HG03039 (cell line): ENCODE measurements at regions not wholly inside any gene's neighbourhood (a gene's known extent, or its start where the extent isn't known, plus 50 kb on each side); places are given as distances from the start of the nearest gene placed in this dataset.

Experiments used
- ATAC-seq: cut with Tn5 transposase; IDR thresholded peaks from one replicate; pipeline ENCODE4 v1.9.1; 2021; ENCODE audit warnings: mild to moderate bottlenecking, moderate library complexity; ENCODE audit not compliant: unreplicated experiment

DNA sequence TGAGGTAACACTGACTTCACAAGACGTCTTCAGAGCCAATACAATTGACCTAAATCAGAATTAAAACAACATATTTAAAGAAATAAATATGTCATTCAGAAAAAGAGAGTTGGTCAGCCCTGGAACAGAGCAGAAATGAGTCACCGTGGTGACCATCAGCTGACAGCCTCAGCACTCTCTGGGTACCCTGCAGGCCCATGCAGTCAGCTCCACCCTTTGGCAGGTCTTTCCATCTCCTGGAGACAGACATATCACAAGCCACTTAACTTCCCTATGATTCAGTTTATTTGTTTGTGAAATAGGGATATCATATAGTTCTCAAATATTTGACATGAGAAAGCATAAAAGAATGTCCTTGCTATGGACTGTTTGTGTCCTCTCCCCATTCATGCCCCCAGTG lies 151.6 kb upstream of the MEF2C start:
- ATAC-seq = no peak

DNA sequence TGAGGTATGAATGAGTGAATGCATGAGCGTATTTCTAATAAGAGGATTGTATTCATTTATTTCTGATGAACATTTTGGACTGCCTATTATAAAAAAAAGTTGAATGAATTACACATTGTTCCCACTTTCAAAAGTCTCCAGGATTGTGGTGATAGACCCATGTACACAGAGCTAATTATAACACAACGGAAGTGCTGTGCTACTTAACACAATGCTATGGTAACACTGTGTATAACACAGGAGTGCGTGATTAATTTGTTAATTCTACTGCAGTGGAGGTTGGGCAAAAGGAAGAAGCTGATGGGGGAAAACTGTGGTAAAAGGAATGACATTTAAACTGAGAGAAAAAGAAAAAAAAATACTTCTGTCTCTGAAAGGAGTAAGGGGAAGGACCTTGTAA lies 147.8 kb upstream of the MEF2C start:
- ATAC-seq = no peak

GRCh38 chr5:89028595-89029285 lies 145.8 kb upstream of the MEF2C start:
- ATAC-seq = no peak

GRCh38 chr5:89024045-89024444 lies 141.1 kb upstream of the MEF2C start:
- ATAC-seq = no peak

DNA sequence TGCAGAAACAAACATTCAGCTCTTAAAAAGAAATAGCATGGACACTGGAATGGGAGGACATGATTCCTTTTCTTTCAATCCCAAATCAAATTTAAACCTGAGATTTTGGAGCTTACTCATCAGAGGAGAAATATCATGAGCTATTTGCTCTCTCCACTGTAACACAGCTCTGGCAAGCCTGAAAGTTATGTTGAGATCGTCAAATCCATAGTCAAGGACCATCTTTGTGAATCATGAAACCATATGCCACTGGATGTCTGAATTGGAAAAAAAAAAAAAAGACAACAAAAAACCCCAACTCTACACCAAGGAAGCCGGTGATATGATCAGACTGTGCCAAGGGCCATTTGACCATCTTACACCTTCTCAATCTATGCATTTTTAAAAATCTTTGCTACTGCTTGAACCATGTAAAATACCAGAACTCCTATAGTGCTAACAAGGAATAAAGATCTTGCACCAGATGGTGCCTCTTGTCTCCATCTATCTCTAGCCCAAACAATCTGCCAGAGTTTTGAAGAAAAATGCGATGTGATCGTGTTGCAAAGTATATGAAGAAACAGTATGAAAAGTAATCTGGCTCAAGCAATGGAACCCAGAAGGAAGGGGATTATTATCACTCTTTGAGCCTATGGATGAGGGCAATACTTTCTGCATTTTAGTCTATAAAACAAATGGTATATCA lies 138.1 kb upstream of the MEF2C start:
- ATAC-seq = no peak

DNA sequence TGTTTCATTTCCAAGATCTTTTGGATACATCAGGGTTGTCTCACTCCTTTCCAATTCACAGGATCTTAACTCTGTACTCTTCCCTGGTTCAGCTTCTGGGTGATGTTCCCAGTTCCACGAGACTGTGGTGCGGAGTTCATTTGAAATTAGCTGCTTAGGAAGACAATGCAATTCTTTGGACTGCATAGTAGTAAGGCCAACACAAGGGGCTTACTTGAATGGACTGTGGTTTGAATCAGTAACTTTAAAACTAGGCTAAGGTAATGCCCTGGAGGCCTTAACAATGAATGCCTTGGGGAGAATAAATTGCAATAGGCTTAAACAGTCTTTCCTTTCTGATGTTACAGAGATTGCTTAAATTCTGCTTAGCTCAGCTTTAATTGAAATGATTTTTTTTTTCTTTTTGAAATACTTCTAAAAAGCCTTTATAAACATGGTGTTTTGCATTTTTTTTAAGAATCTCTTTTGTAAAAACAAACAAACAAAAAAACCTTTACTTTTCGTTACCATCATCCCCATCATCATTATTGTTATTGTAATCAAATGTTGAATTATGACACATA lies 133.8 kb upstream of the MEF2C start:
- ATAC-seq = no peak

GRCh38 chr5:89015409-89015808 lies 132.4 kb upstream of the MEF2C start:
- no peak for ATAC-seq

GRCh38 chr5:89011778-89012711 lies 129.1 kb upstream of the MEF2C start:
- no peak for ATAC-seq

DNA sequence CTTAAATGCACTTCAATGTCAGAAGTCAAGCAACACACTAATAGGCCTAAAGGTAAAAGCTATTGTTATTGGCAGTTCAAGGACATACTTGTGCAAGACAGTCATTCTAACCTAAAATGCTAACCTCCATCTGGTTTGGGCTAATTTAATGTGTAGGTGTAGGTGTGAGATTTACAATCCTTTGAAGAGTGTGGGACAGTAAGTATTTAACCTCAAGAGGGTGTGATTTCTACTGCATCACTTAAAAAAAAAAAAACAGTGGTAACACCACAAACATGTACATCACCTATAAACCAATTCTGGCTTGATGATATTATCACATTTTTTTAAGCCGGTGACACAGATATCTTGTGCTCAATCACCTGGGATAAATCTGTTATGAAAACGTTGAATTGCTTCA lies 127.5 kb upstream of the MEF2C start:
- no peak for ATAC-seq

DNA sequence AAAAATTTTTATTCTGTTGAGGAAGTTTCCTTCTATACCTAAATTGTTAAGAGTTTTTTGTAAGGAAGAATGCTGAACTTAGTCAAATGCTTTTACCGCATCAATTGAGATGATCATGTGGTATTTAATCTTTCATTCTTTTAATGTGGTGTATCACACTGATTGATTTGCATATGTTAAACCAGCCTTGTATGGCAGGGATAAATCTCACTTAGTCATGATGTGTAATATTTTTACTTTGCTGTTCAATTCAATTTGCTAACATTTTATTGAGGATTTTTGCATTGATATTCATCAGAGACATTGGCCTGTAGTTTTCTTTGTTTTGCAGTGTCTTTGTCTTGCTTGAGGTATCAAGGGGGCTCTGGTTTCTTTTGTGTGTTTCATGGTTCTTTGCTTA lies 125.3 kb upstream of the MEF2C start:
- no peak for ATAC-seq

DNA sequence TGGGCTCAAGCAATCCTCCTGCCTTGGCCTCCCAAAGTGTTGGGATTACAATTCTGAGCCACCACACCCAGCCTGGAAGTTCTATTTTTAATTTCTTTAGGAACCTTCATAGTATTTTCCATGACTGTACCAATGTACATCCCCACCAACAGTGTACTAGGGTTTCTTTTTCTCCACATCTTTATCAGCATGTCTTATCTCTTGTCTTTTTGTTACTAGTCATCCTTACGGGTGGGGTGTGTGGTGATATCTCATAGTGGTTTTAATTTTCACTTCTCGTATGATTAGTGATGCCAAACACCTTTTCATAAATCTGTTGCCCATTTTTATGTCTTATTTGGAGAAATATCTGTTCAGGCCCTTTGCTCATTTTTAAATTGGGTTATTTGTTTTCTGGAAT lies 123.0 kb upstream of the MEF2C start:
- no peak for ATAC-seq

- ATAC-seq = no peak
Observed at GRCh38 chr5:89004379-89004778, 121.4 kb upstream of the MEF2C start.

- no peak for ATAC-seq
Observed at GRCh38 chr5:89003563-89004036, 120.6 kb upstream of the MEF2C start.

DNA sequence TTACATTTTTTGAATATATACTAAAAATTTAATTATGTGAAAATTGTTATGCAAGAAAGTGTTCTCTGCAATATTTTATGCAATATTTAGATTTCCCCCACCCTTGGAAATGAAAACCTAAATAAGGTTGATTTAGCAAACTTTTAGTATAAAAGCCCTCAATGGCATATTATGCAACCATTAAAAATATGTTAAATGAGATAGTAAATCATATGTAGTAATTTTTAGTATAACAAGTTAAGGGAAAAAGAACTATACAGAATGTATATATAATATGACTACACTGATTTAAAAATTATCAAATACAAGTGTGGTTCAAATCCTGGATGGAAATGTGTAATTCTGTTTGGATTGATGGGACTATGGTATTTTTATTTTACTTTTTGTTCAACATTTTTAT lies 116.9 kb upstream of the MEF2C start:
- ATAC-seq = no peak

DNA sequence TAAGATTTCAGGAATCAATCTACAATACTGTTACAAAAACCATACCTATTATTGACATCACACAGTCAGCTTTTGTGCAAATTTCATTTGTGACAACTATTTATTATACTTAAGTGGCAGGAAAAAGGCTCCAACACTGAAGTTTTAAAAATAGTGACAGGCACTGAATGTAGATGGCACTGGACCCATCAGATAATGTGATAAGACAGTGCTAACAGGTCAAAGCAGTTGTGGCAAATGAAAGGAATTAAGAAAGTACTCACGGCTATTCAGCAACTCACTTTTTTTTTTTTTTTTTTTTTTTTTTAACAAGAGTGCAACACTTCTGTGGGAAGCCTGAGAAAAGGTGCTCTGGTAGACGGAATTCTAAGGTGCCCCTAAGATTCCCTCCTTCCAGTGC lies 115.0 kb upstream of the MEF2C start:
- ATAC-seq = no peak

DNA sequence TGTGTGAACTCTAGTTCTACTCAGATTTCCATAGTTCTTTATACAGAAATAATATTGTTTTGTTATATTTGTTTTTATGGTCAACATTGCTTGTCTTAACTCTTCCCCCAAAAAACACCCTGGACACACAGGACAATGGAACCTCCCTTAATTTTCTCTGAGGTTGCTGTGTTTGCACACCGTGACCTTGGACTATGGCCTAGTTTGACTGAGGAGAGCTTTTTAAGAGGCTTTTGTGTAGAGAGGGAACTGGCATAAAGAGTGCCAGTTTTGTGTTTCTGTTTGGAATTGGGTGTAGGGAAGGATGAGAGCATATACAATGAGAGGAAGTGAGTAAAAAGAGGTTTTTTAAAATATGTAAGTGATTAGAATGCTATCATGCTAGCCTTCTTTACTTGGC lies 101.1 kb upstream of the MEF2C start:
- no peak for ATAC-seq

GRCh38 chr5:88979726-88980125 lies 96.7 kb upstream of the MEF2C start:
- no peak for ATAC-seq

- ATAC-seq = no peak
Observed at GRCh38 chr5:88979244-88979643, 96.3 kb upstream of the MEF2C start.

DNA sequence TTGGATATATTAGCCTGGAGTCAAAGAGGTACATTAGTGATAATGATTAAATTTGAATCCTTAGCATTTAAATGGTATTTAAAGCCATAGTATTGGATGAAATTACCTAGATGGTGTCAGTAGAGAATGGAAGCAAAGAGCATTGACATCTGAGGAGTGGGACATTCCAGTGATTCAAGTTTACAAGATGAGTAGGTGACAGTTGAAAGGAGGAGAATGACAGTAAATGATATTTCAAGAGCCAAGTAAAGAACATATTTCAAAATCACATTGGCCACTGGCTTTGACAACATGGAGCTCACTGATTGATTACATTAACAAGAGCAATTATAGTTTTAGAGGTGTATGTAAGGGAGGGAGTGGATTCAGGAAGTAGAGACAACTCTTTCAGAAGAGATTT lies 93.9 kb upstream of the MEF2C start:
- no peak for ATAC-seq

DNA sequence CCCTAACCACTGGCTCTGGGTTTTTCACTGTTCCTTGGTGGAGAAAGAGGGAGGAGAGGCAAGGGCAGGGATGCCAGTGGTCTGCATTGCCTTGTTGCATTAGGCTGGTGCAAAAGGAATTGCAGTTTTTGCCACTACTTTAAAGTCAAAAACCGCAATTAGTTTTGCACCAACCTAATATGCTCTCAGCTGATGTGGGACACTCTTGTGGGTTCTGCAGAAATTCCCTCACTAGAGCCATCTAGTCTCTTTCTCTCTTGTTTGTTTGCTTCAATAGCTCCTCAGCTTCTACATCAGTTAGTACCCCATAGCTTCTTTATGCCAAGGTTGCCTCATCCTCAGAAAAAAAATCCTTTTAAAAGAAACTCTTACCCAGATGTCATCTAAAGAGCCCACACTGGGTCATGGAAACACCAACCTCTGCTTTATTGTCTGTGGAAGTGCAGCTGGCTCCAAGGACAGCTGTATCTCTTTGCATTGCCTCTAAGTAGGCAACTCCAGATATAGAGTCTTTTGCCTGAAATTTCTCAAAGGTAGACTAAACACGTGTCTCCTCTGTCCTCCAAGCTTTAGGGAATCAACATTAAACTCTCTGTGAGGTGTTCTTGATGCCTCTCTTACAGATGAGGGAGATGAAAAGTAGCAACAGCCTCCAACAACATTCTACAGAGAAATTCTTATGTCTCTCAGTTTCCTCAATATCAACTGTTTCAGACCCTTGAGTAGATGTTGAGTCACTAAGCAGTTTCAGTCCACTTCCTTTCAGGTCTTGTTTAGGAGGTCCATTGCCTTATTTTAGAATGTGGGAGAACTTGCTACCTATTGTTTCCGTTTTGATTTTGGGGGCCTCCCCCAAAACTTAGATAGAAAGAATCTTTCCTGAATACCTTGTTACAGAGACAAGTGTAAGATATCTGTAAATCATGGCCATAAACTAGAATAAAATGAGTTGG lies 84.9 kb upstream of the MEF2C start:
- ATAC-seq = no peak
